ENCODE measurements at regions not wholly inside any gene's neighbourhood (a gene's known extent, or its start where the extent isn't known, plus 50 kb on each side); places are given as distances from the start of the nearest gene placed in this dataset.

DNA sequence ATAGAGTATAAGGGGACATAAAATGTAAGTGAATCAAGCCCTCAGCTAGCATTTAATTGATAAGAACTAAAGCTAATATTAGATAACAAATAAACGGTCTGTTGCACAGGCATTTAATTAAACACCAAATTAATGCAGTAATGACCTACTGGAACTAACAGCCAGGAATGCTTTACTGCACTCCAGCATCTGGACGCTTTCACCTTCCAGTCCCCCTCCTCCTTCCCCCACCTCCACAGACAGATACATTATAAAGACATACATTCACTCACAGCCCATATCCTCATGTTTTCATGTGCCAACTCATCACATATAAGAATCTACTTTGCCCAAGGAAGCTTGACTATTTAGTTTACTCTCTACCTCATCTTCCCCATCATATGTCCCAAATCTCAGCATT, 337.4 kb upstream of the PIK3C3 start:
- Histone ChIP-seq H3K9me3 (ENCODE audit: insufficient read depth in 2 of 2, low read depth in 1 of 2, low read length in 1 of 2) (no peaks in the 10 kb centered on the region), H3K27ac (ENCODE audit: low read depth, low read length) (no peak overlapping the region), H3K79me2 (ENCODE audit: control insufficient read depth in 1 of 2, insufficient read depth in 2 of 2, low read length in 2 of 2) (peaks cover 0 to 6% of the 10 kb centered on the region in 2 experiments; a peak in 1 of 4 replicates), H4K8ac (ENCODE audit: extremely low read depth, insufficient read depth, low read length) (no peak overlapping the region), H2BK5ac (ENCODE audit: low read depth, low read length) (no peak overlapping the region), H2BK20ac (ENCODE audit: low read length) (no peak overlapping the region), H2BK120ac (replicated peaks; ENCODE audit: low read depth, low read length) (no peak overlapping the region), H3K27me3 (replicated peaks in 1 of 4; ENCODE audit: control insufficient read depth in 3 of 4, extremely low read depth in 1 of 4, insufficient read depth in 3 of 4, low read length in 3 of 4) (no peaks in the 10 kb centered on the region), H2AFZ (ENCODE audit: low read length) (no peak overlapping the region), H2BK15ac (ENCODE audit: low read length) (no peak overlapping the region), H3K14ac (ENCODE audit: insufficient read length) (no peak overlapping the region), H3K4me3 (ENCODE audit: extremely low read depth in 1 of 4, insufficient read depth in 2 of 4, low read depth in 3 of 4, low read length in 4 of 4) (no peak overlapping the region), H2BK12ac (ENCODE audit: low read depth, low read length) (no peak overlapping the region), H2AK5ac (ENCODE audit: low read depth, low read length) (no peak overlapping the region), H3K4me2 (ENCODE audit: insufficient read depth in 1 of 2, low read depth in 2 of 2, low read length in 2 of 2) (no peak overlapping the region), H4K5ac (ENCODE audit: insufficient read length, low read depth, low read length) (no peak overlapping the region), H3K9ac (replicated peaks in 1 of 4; ENCODE audit: extremely low read depth in 1 of 4, low read depth in 3 of 4, low read length in 3 of 4) (no peak overlapping the region), H3K56ac (replicated peaks; ENCODE audit: insufficient read length, low read depth, low read length) (no peak overlapping the region), H3K36me3 (ENCODE audit: control insufficient read depth in 2 of 4, insufficient read depth in 4 of 4, low read length in 3 of 4) (no peaks in the 10 kb centered on the region), H4K20me1 (replicated peaks in 1 of 2; ENCODE audit: control insufficient read depth in 1 of 2, insufficient read depth in 2 of 2, low read length in 2 of 2) (no peaks in the 10 kb centered on the region), H3K23ac (ENCODE audit: insufficient read length) (no peak overlapping the region), H4K91ac (replicated peaks; ENCODE audit: insufficient read length, low read length) (no peak overlapping the region), H3K4me1 (replicated peaks in 1 of 4; ENCODE audit: control insufficient read depth in 3 of 4, insufficient read depth in 4 of 4, low read length in 3 of 4) (peaks cover 0 to 4% (median 0%) of the 10 kb centered on the region in 4 experiments; a peak in 2 of 7 replicates), H3K4ac (replicated peaks; ENCODE audit: insufficient read length, low read depth, low read length) (no peak overlapping the region), H3K18ac (ENCODE audit: extremely low read depth, low read length) (no peak overlapping the region), H3K23me2 (ENCODE audit: low read depth, low read length) (no peaks in the 10 kb centered on the region), H3K79me1 (ENCODE audit: low read depth, low read length) (peaks cover 4% of the 10 kb centered on the region)
- ChIA-PET CTCF (ENCODE audit: partially characterized antibody) (no interaction called here), POLR2A (ENCODE audit: partially characterized antibody) (no interaction called here)
- no peak for DNase-seq (ENCODE audit: low read depth in 1 of 2, low spot score in 2 of 2)
- no peak for FAIRE-seq
- TF ChIP-seq ZNF274 (IDR thresholded peaks at IDR 0.05; ENCODE audit: borderline replicate concordance, extremely low read depth, low read length) (no peak), SP2 (IDR thresholded peaks at IDR 0.05; ENCODE audit: low read length) (no peak), KDM1A (IDR thresholded peaks at IDR 0.05; ENCODE audit: borderline replicate concordance, low read length) (no peak), RBBP5 (IDR thresholded peaks at IDR 0.05; ENCODE audit: borderline replicate concordance, low read depth, low read length) (no peak), SIN3A (conservative IDR thresholded peaks at IDR 0.05 in 1 of 2, IDR thresholded peaks at IDR 0.05 in 1 of 2; ENCODE audit: low read depth in 1 of 2, low read length in 2 of 2) (no peak)
- WGBS, 2 experiments (ENCODE audit: extremely low coverage in 1 of 2, insufficient coverage in 1 of 2, insufficient read length in 1 of 2, insufficient replicate concordance in 2 of 2, low coverage in 1 of 2, low lambda C conversion rate in 2 of 2, missing lambda C conversion rate in 1 of 2), result 79% methylated on average over 2 of the region's 2 CpGs; no CpG with 5 or more reads in 1 of the 2 experiments

Measured in H1 (cell line).